ENCODE measurements at regions not wholly inside any gene's neighbourhood (a gene's known extent, or its start where the extent isn't known, plus 50 kb on each side); places are given as distances from the start of the nearest gene placed in this dataset.

GRCh38 chr2:64196963-64197362 is 52.7 kb upstream of the PELI1 start:
- peaks cover 3% of the 10 kb centered on the region for H3K36me3 Mint-ChIP-seq
- peaks cover 13% of the 10 kb centered on the region for H3K27me3 Mint-ChIP-seq
- H3K27ac Mint-ChIP-seq = no peak overlapping the region
- CTCF ChIA-PET = no interaction called here
- H3K4me3 Mint-ChIP-seq = no peak overlapping the region
- peaks cover 4% of the 10 kb centered on the region for H3K9me3 Mint-ChIP-seq
- DNase-seq = no peak
- H3K4me1 Mint-ChIP-seq = peaks cover 35% of the 10 kb centered on the region

- Mint-ChIP-seq H3K4me3 (no peak overlapping the region), H3K27me3 (no peaks in the 10 kb centered on the region), H3K27ac (no peak overlapping the region), H3K36me3 (peaks cover 7% of the 10 kb centered on the region), H3K4me1 (peaks cover 68% of the 10 kb centered on the region), H3K9me3 (peaks cover 6% of the 10 kb centered on the region)
- CTCF ChIA-PET = interaction anchor here (2.1 kb wide), 1 partner anchor 127 kb away, joined by 5 read pairs; no protein-coding TSS in a partner anchor
- DNase-seq = no peak
Measured at GRCh38 chr2:64201151-64201550, 56.9 kb upstream of the PELI1 start.

GRCh38 chr2:64202206-64202845 is 58.1 kb upstream of the PELI1 start:
- Mint-ChIP-seq H3K27me3 (no peaks in the 10 kb centered on the region), H3K27ac (no peak overlapping the region), H3K9me3 (peaks cover 6% of the 10 kb centered on the region), H3K36me3 (peaks cover 7% of the 10 kb centered on the region), H3K4me3 (no peak overlapping the region), H3K4me1 (peaks cover 70% of the 10 kb centered on the region)
- CTCF ChIA-PET = interaction anchor here (2.1 kb wide), 1 partner anchor 126 kb away, joined by 5 read pairs; no protein-coding TSS in a partner anchor
- DNase-seq = no peak

- Mint-ChIP-seq H3K9me3 (peaks cover 6% of the 10 kb centered on the region), H3K4me1 (peaks cover 70% of the 10 kb centered on the region), H3K27me3 (no peaks in the 10 kb centered on the region), H3K4me3 (no peak overlapping the region), H3K36me3 (peaks cover 7% of the 10 kb centered on the region), H3K27ac (peak overlapping the region; percentile 26)
- no peak for DNase-seq
- CTCF ChIA-PET = interaction anchor here (2.1 kb wide), 1 partner anchor 125 kb away, joined by 5 read pairs; no protein-coding TSS in a partner anchor
Measured at GRCh38 chr2:64203131-64203857, 59.1 kb upstream of the PELI1 start.

- Mint-ChIP-seq H3K9me3 (peaks cover 6% of the 10 kb centered on the region), H3K27ac (peak overlapping the region; percentile 64), H3K27me3 (no peaks in the 10 kb centered on the region), H3K4me1 (peaks cover 65% of the 10 kb centered on the region), H3K36me3 (peaks cover 7% of the 10 kb centered on the region), H3K4me3 (peak overlapping the region; percentile 7)
- CTCF ChIA-PET = interaction anchor here (0.6 to 1.7 kb wide), 5 partner anchors 11 to 127 kb away, joined by 3 to 5 read pairs (median 4); no protein-coding TSS in a partner anchor
- peak; percentile 38 for DNase-seq
Measured at GRCh38 chr2:64203858-64204632, 59.8 kb upstream of the PELI1 start.

- peak overlapping the region; percentile 64 for H3K27ac Mint-ChIP-seq
- H3K4me3 Mint-ChIP-seq = no peak overlapping the region
- no peak for DNase-seq
- H3K9me3 Mint-ChIP-seq = peaks cover 6% of the 10 kb centered on the region
- peaks cover 61% of the 10 kb centered on the region for H3K4me1 Mint-ChIP-seq
- H3K27me3 Mint-ChIP-seq = peaks cover 3% of the 10 kb centered on the region
- peaks cover 7% of the 10 kb centered on the region for H3K36me3 Mint-ChIP-seq
- CTCF ChIA-PET = interaction anchor here (0.6 to 1.7 kb wide), 5 partner anchors 10 to 126 kb away, joined by 3 to 5 read pairs (median 4); no protein-coding TSS in a partner anchor
Measured at GRCh38 chr2:64204703-64205102, 60.5 kb upstream of the PELI1 start.

- CTCF ChIA-PET = interaction anchor here (1.7 kb wide), 1 partner anchor 64 kb away, joined by 5 read pairs; no protein-coding TSS in a partner anchor
- peaks cover 56% of the 10 kb centered on the region for H3K4me1 Mint-ChIP-seq
- no peak overlapping the region for H3K4me3 Mint-ChIP-seq
- DNase-seq = no peak
- H3K27me3 Mint-ChIP-seq = peaks cover 4% of the 10 kb centered on the region
- peaks cover 7% of the 10 kb centered on the region for H3K36me3 Mint-ChIP-seq
- H3K27ac Mint-ChIP-seq = no peak overlapping the region
- H3K9me3 Mint-ChIP-seq = peaks cover 6% of the 10 kb centered on the region
Measured at GRCh38 chr2:64205415-64205814, 61.2 kb upstream of the PELI1 start.

- Mint-ChIP-seq H3K4me1 (peaks cover 56% of the 10 kb centered on the region), H3K27ac (no peak overlapping the region), H3K36me3 (peaks cover 7% of the 10 kb centered on the region), H3K27me3 (peaks cover 4% of the 10 kb centered on the region), H3K9me3 (no peaks in the 10 kb centered on the region), H3K4me3 (no peak overlapping the region)
- no peak for DNase-seq
- CTCF ChIA-PET = no interaction called here
Measured at GRCh38 chr2:64207573-64207972, 63.4 kb upstream of the PELI1 start.

GRCh38 chr2:64210816-64211215 is 66.6 kb upstream of the PELI1 start:
- Mint-ChIP-seq H3K36me3 (peaks cover 6% of the 10 kb centered on the region), H3K27ac (no peak overlapping the region), H3K4me1 (peaks cover 52% of the 10 kb centered on the region), H3K27me3 (peaks cover 4% of the 10 kb centered on the region), H3K9me3 (no peaks in the 10 kb centered on the region), H3K4me3 (no peak overlapping the region)
- no peak for DNase-seq
- CTCF ChIA-PET = no interaction called here

GRCh38 chr2:64211276-64211921 is 67.2 kb upstream of the PELI1 start:
- no peaks in the 10 kb centered on the region for H3K9me3 Mint-ChIP-seq
- H3K4me1 Mint-ChIP-seq = peaks cover 55% of the 10 kb centered on the region
- H3K27ac Mint-ChIP-seq = peak overlapping the region; percentile 40
- CTCF ChIA-PET = interaction anchor here (1.0 to 1.7 kb wide), 3 partner anchors 26 to 116 kb away, joined by 3 to 6 read pairs (median 3); no protein-coding TSS in a partner anchor
- DNase-seq = no peak
- peaks cover 4% of the 10 kb centered on the region for H3K27me3 Mint-ChIP-seq
- no peak overlapping the region for H3K4me3 Mint-ChIP-seq
- H3K36me3 Mint-ChIP-seq = peaks cover 8% of the 10 kb centered on the region

- CTCF ChIA-PET = interaction anchor here (0.6 to 1.7 kb wide), 4 partner anchors 27 to 115 kb away, joined by 3 to 6 read pairs (median 3); no protein-coding TSS in a partner anchor
- peaks cover 8% of the 10 kb centered on the region for H3K36me3 Mint-ChIP-seq
- peaks cover 4% of the 10 kb centered on the region for H3K27me3 Mint-ChIP-seq
- no peak for DNase-seq
- H3K4me1 Mint-ChIP-seq = peaks cover 53% of the 10 kb centered on the region
- H3K9me3 Mint-ChIP-seq = no peaks in the 10 kb centered on the region
- peak overlapping the region; percentile 91 for H3K27ac Mint-ChIP-seq
- no peak overlapping the region for H3K4me3 Mint-ChIP-seq
Measured at GRCh38 chr2:64212346-64212745, 68.1 kb upstream of the PELI1 start.

GRCh38 chr2:64212801-64213321 is 68.6 kb upstream of the PELI1 start:
- Mint-ChIP-seq H3K27me3 (peaks cover 4% of the 10 kb centered on the region), H3K4me3 (no peak overlapping the region), H3K27ac (peak overlapping the region; percentile 91), H3K4me1 (peaks cover 53% of the 10 kb centered on the region), H3K36me3 (peaks cover 8% of the 10 kb centered on the region), H3K9me3 (no peaks in the 10 kb centered on the region)
- CTCF ChIA-PET = interaction anchor here (0.6 to 1.7 kb wide), 4 partner anchors 27 to 115 kb away, joined by 3 to 6 read pairs (median 3); no protein-coding TSS in a partner anchor
- DNase-seq = peak; percentile 38

GRCh38 chr2:64213532-64214275 is 69.5 kb upstream of the PELI1 start:
- CTCF ChIA-PET = interaction anchor here (1.2 to 1.7 kb wide), 4 partner anchors 9 to 117 kb away, joined by 3 to 6 read pairs (median 6); no protein-coding TSS in a partner anchor
- H3K27ac Mint-ChIP-seq = peak overlapping the region; percentile 91
- H3K9me3 Mint-ChIP-seq = no peaks in the 10 kb centered on the region
- no peak for DNase-seq
- peak overlapping the region; percentile 15 for H3K4me3 Mint-ChIP-seq
- peaks cover 8% of the 10 kb centered on the region for H3K36me3 Mint-ChIP-seq
- H3K4me1 Mint-ChIP-seq = peaks cover 53% of the 10 kb centered on the region
- peaks cover 4% of the 10 kb centered on the region for H3K27me3 Mint-ChIP-seq
